ENCODE measurements at regions not wholly inside any gene's neighbourhood (a gene's known extent, or its start where the extent isn't known, plus 50 kb on each side); places are given as distances from the start of the nearest gene placed in this dataset.
"Not testable (repeated sequence)": the region's sequence is repeated elsewhere in the genome, so short reads cannot be mapped to it uniquely, and the experiment has no call there.

- TF ChIP-seq TCF7 (CRISPR knock-in tag; IDR thresholded peaks at IDR 0.05; ENCODE audit: low read depth) (no peak), ZNF416 (CRISPR knock-in tag; IDR thresholded peaks at IDR 0.05) (no peak), ATF2 (CRISPR knock-in tag; IDR thresholded peaks at IDR 0.05; ENCODE audit: borderline replicate concordance, low read depth) (no peak), TEAD4 (CRISPR knock-in tag; IDR thresholded peaks at IDR 0.05) (no peak), ZNF396 (CRISPR knock-in tag; IDR thresholded peaks at IDR 0.05; ENCODE audit: borderline replicate concordance) (no peak)
These were observed 321.1 kb upstream of the PRICKLE1 start (continued) for GRCh38 chr12:42910656-42911055.

DNA sequence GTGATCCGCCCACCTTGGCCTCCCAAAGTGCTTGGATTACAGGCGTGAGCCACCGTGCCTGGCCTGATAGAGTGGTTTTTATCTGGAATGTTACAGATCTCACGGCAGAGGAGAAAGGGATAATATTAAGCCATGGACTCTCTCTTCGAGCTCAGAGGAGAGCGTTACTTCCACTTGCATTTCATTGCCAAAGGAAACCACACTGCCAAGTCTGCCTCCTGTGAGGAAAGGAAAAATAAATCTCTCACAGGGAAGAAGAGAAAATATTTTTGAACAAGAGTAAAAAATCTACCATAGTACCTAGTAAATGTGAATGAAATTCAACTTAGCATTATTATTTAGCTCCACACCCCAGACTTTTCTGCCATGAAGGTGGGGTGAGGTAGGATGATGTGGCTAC lies 319.2 kb upstream of the PRICKLE1 start:
- Mint-ChIP-seq H3K4me1 (no peaks in the 10 kb centered on the region), H3K27me3 (ENCODE audit: low read depth) (no peaks in the 10 kb centered on the region), H3K27ac (no peak overlapping the region), H3K4me3 (no peak overlapping the region), H3K36me3 (peaks cover 4% of the 10 kb centered on the region), H3K9me3 (peaks cover 19% of the 10 kb centered on the region)
- ChIA-PET POLR2A (no interaction called here), CTCF (no interaction called here)
- ATAC-seq (no peak), DNase-seq (ENCODE audit: low spot score) (no peak)
- TF ChIP-seq RORB (CRISPR knock-in tag; IDR thresholded peaks at IDR 0.05) (no peak), ZBTB21 (CRISPR knock-in tag; IDR thresholded peaks at IDR 0.05; ENCODE audit: borderline replicate concordance) (no peak), NFATC4 (CRISPR knock-in tag; IDR thresholded peaks at IDR 0.05) (no peak), GTF2I (CRISPR knock-in tag; conservative IDR thresholded peaks at IDR 0.05) (no peak), NR3C1 (CRISPR knock-in tag; conservative IDR thresholded peaks at IDR 0.05; ENCODE audit: low read depth) (no peak), IRF2 (CRISPR knock-in tag; IDR thresholded peaks at IDR 0.05; ENCODE audit: borderline replicate concordance, low read depth) (no peak), CREB1 (CRISPR knock-in tag; IDR thresholded peaks at IDR 0.05) (no peak), CREM (CRISPR knock-in tag; IDR thresholded peaks at IDR 0.05) (no peak), E2F4 (CRISPR knock-in tag; IDR thresholded peaks at IDR 0.05; ENCODE audit: borderline replicate concordance, low read depth) (no peak), ZNF425 (CRISPR knock-in tag; conservative IDR thresholded peaks at IDR 0.05) (no peak), PRDM15 (CRISPR knock-in tag; IDR thresholded peaks at IDR 0.05) (no peak)
- TF ChIP-seq, protein P1, sequence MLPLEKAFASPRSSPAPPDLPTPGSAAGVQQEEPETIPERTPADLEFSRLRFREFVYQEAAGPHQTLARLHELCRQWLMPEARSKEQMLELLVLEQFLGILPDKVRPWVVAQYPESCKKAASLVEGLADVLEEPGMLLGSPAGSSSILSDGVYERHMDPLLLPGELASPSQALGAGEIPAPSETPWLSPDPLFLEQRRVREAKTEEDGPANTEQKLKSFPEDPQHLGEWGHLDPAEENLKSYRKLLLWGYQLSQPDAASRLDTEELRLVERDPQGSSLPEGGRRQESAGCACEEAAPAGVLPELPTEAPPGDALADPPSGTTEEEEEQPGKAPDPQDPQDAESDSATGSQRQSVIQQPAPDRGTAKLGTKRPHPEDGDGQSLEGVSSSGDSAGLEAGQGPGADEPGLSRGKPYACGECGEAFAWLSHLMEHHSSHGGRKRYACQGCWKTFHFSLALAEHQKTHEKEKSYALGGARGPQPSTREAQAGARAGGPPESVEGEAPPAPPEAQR (CRISPR knock-in tag; IDR thresholded peaks at IDR 0.05), result no peak
- TF ChIP-seq, protein P2, sequence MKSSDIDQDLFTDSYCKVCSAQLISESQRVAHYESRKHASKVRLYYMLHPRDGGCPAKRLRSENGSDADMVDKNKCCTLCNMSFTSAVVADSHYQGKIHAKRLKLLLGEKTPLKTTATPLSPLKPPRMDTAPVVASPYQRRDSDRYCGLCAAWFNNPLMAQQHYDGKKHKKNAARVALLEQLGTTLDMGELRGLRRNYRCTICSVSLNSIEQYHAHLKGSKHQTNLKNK (CRISPR knock-in tag; IDR thresholded peaks at IDR 0.05), result no peak
- TF ChIP-seq, protein P3, sequence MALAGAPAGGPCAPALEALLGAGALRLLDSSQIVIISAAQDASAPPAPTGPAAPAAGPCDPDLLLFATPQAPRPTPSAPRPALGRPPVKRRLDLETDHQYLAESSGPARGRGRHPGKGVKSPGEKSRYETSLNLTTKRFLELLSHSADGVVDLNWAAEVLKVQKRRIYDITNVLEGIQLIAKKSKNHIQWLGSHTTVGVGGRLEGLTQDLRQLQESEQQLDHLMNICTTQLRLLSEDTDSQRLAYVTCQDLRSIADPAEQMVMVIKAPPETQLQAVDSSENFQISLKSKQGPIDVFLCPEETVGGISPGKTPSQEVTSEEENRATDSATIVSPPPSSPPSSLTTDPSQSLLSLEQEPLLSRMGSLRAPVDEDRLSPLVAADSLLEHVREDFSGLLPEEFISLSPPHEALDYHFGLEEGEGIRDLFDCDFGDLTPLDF (CRISPR knock-in tag; IDR thresholded peaks at IDR 0.05), result no peak
- TF ChIP-seq, protein P4, sequence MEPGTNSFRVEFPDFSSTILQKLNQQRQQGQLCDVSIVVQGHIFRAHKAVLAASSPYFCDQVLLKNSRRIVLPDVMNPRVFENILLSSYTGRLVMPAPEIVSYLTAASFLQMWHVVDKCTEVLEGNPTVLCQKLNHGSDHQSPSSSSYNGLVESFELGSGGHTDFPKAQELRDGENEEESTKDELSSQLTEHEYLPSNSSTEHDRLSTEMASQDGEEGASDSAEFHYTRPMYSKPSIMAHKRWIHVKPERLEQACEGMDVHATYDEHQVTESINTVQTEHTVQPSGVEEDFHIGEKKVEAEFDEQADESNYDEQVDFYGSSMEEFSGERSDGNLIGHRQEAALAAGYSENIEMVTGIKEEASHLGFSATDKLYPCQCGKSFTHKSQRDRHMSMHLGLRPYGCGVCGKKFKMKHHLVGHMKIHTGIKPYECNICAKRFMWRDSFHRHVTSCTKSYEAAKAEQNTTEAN (CRISPR knock-in tag; IDR thresholded peaks at IDR 0.05), result no peak

DNA sequence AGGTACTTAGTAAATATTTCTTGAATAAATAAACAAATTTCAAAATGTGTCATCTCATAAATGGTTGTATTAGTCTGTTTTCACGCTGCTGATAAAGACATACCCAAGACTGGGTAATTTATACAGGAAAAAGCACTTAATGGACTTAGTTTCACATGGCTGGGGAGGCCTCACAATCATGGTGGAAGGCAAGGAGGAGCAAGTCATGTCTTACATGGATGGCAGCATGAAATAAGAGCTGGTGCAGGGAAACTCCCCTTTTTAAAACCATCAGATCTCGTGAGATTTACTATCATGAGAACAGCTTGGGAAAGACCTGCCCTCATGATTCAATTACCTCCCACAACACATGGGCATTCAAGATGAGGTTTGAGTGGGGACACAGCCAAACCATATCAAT lies 317.3 kb upstream of the PRICKLE1 start:
- DNase-seq (ENCODE audit: low spot score); H3K27ac Mint-ChIP-seq; ATAC-seq; H3K36me3 Mint-ChIP-seq; CTCF ChIA-PET; H3K4me3 Mint-ChIP-seq; H3K4me1 Mint-ChIP-seq; H3K27me3 Mint-ChIP-seq (ENCODE audit: low read depth): not testable (repeated sequence)
- POLR2A ChIA-PET, result interaction anchor here (0.6 kb wide), 1 partner anchor 982 kb away, joined by 3 read pairs; no protein-coding TSS in a partner anchor
- peaks cover 16% of the 10 kb centered on the region for H3K9me3 Mint-ChIP-seq

All from WTC11 (cell line).